PFSK-1 (cell line): ENCODE measurements at regions not wholly inside any gene's neighbourhood (a gene's known extent, or its start where the extent isn't known, plus 50 kb on each side); places are given as distances from the start of the nearest gene placed in this dataset.

Source experiments
- POLR2AphosphoS5 ChIP-seq: IDR thresholded peaks from 2 replicates; pipeline ENCODE4 v1.6.1; 2012; ENCODE audit warnings: low read depth, mild to moderate bottlenecking, control low read depth, low read length, moderate library complexity
- TAF1 ChIP-seq: IDR thresholded peaks from 2 replicates; pipeline ENCODE4 v1.6.1; 2012; ENCODE audit warnings: low read length, control low read depth, borderline replicate concordance; ENCODE audit not compliant: insufficient read depth

DNA sequence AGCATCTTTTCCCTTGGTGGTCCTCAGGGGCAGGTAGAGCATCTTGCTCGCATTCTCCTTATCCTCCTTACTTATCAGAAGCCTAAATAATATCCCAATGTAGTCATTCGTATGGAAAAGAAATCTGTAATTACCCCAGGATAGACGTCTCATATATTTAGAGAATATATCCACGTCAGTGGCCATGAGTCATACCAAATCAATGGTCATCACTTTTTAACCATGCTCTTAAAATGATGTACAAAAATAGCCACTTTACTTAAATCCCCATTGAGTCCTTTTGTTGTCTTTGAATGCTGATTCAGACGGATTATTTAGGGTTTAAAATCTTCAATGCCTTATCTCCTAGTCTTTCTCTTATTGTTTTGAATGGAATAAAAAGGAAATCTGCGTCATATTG lies 231.7 kb upstream of the STXBP5 start:
- TF ChIP-seq TAF1 (no peak), POLR2AphosphoS5 (no peak)
